HG02938 (cell line): ENCODE measurements at regions not wholly inside any gene's neighbourhood (a gene's known extent, or its start where the extent isn't known, plus 50 kb on each side); places are given as distances from the start of the nearest gene placed in this dataset.
"Not testable (repeated sequence)": the region's sequence is repeated elsewhere in the genome, so short reads cannot be mapped to it uniquely, and the experiment has no call there.

ENCODE experiments used
- ATAC-seq: cut with Tn5 transposase; IDR thresholded peaks from one replicate; pipeline ENCODE4 v1.9.1; 2021; ENCODE audit warnings: mild to moderate bottlenecking, moderate library complexity; ENCODE audit not compliant: unreplicated experiment

DNA sequence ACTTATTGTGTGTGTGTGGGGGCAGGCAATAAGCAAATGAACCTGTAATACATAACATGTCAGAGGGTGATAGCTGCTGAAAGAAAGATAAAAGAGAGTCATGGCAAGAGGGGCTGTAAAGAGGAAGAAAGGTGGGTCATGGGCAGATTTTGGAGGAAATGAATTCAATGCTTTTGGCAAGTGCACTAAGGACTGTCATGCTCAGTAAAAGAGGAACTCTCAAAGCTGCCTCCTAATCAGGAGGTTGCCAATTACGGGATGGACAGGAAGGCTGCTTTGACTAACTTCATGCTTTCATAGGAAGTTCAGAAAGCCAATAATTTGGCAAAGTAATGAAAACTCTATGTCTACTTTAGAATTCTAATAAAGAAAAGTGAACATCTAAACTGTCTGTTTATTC lies 401.2 kb downstream of the SH2D4B start:
- no peak for ATAC-seq

DNA sequence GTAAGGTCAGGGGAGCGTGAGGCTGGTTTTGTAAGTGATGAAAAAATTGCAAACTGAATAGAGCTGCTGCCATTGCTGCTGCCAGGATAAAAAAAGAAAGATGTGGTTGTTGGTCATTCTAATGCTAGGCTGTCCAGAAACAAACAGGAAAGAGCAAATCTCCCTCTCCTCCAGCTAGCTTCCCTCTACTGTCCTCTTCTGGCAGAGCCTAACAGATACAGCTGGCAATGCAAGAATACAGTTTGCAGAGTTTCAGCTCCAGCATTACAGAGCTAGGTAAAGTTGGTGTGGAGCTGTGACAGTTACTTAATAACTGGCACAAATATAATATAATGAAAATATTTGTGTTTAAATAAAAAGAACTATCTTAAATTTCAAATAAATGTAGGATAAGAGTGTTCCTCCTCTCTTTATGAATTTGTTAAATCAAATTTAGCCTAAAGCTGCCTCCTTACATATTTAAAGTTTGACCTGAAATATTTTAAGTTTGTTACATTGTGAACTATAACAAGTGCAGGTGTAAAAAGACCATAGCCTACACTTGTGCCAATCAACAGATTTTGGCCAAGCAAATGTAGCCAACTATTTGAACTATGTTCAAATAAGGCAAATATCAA lies 407.7 kb downstream of the SH2D4B start:
- peak; percentile 75 for ATAC-seq

DNA sequence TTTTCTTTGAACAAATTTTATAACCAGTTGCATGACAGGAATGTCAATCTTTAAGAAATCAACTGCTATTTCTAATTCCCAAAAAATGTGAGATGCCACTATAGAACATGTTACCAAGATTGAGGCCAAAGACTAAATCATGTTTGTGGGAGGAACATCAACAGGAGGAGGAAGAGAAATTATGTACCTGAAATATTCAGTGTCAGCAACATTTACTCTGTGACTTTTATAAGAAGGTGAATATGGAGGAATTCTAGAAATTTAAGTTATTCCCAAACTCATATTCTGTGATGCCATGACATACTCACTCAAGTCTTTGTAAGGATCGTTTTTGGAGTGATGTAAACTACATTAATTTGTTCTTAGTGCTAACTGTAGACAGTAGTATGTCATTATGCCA lies 408.4 kb downstream of the SH2D4B start:
- ATAC-seq: no peak

DNA sequence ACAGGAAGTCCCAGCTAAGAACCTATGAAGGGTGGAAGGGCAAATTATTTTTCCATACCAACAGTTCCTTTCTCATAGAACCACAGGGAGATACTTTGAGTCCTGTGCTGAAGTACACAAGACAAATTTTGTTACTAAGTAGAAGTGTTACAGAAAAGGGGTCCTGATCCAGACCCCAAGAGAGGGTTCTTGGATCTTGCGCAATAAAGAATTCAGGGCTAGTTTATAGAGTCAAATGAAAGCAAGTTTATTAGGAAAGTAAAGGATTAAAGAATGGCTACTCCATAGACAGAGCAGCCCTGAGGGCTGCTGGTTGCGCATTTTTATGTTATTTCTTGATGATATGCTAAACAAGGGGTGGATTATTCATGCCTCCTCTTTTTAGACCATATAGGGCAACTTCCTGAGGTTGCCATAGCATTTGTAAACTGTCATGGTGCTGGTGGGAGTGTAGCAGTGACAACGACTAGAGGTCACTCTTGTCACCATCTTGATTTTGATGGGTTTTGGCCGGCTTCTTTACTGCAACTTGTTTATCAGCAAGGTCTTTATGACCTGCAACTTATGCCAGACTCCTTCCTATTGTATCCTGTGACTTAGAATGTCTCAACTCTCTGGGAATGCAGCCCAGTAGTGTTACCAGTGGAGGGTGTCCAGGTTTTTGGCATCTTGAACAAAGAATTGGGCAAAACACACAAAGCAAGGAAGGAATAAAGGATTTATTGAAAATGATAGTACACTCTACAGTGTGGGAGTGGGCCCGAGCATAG lies 409.4 kb downstream of the SH2D4B start:
- no peak for ATAC-seq

DNA sequence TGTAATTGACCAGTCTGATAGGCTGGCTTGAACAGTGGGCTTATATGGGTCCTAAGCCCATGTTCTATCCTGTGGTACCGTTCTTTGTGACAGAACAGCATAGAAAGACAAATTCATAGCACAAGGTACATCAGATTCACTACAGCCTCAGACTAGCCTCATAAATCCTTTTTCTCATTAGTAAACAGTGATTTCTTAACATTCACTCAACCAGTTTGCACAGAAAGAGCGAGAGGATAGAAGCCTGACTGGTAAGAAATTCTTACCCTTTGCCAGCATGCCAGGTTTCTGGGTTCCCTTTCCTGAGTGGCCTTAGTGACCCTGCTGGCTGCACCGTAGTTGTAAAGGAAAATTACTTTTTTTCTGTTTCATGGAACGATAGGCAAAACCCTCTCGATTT lies 412.1 kb downstream of the SH2D4B start:
- ATAC-seq: no peak

DNA sequence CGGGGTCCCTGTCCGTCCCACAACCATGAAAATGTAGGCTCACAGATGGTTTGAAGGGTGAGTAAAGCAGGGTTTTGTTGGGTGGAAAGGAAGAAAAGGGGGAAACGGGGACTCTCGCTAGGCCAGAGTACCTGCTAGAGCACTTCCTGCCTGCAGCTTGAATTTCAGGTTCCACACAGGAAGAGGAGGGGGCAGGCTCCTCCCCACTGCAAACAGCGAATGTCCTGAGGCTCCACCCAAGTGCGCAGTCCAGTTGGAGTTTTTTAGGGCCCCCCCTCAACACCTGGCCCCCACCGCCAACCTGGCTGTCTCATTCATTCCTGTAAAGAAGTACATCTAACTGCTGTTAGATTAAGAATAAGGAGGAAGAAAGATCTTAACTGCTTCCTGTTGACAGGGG lies 414.7 kb downstream of the SH2D4B start:
- ATAC-seq: no peak

DNA sequence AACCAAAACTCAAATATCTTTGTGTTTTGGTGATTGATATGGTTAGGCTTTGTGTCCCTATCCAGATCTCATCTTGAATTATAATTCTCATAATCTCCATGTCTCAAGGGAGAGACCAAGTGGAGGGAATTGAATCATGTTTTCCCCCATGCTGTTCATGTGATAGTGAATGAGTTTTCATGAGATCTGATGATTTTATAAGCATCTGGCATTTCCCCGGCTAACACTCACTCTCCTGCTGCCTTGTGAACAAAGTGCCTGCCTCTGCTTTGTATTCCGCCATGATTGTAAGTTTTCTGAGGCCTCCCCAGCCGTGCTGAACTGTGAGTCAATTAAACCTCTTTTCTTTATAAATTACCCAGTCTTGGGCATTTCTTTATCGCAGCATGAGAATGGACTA lies 419.5 kb downstream of the SH2D4B start:
- ATAC-seq: no peak

DNA sequence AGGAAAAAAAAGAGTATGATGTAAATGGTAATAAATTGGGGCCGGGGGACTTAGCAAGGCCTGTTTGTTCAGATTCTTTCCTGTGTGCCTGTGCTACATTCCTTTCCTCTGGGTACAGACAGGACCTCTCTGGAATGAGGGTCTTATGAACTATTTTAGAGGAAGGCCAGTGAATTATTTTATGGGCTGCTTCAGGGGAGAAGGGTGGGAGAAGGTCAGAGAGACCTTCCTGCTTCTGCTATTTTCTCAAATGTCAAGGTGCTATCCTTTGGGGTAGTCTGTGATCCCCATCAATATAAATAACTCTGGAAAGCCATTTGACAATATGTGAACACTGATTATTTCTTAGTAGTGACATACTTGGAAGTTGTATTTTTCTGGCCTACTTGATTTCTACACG lies 426.5 kb downstream of the SH2D4B start:
- ATAC-seq: no peak

DNA sequence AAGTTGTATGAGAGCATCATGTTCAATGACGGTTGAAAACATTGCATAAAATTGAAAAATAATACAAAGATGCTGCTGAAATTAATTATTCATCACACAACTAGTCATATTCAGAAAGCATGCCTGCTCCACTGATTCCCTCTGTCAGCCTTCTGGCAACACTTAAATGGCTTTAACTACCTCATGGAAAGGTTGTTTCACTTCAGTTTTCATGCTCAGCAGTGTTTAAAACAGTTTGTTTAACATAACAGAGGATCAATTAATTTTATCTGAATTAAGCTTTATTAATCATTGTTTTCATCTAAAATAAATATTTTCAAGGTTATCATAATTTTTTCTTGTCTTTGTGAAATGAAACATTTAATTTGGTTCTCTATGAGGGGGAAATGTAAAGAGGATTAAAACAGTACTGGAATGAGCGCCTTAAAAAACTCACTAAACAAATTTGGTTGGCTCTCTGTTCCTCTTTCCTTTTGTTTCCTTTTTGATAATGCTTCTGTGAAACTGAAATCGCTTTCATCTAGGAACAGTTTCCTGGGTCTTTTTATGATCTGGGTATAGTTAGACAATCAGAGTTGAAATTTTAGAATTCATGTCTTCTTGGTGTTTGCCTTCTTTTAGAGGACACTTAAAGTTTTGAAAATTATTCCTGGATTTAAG lies 427.4 kb downstream of the SH2D4B start:
- ATAC-seq: peak; percentile 54

DNA sequence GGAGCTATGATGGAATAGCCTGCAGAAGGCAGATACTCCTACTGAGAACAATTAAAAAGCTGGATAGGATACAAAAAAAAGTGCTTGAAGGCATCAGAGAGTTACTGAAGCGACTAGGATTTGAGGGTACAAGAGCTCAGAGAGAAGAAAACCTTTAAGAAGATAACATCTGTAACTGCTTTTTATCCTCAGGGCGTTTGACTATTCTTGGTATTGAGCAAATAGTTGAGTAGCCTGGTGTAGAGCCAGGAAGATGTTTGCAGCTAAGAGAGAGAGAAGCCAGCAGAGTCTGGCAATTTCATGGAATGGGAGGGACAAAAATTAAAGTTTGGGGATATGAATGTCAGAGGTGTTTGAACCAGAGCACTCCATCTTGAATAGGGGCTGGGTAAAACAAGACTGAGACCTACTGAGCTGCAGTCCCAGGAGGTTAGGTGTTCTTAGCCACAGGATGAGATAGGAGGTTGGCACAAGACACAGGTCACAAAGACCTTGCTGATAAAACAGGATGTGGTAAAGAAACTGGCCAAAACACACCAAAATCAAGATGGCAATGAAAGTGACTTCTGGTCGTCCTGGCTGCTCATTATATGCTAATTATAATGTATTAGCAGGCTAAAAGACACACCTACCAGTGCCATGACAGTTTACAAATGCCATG lies 428.8 kb downstream of the SH2D4B start:
- ATAC-seq: no peak

DNA sequence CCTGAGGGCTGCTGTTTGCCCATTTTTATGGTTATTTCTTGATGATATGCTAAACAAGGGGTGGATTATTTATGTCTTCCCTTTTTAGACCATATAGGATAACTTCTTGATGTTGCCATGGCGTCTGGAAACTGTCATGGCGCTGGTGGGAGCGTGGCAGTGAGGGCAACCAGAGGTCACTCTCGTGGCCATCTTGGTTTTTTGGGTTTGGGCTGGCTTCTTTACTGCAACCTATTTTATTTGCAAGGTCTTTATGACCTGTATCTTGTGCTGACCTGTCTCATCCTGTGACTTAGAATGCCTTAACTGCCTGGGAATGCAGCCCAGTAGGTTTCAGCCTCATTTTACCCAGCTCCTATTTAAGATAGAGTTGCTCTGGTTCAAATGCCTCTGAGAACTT lies 429.7 kb downstream of the SH2D4B start:
- ATAC-seq: not testable (repeated sequence)

DNA sequence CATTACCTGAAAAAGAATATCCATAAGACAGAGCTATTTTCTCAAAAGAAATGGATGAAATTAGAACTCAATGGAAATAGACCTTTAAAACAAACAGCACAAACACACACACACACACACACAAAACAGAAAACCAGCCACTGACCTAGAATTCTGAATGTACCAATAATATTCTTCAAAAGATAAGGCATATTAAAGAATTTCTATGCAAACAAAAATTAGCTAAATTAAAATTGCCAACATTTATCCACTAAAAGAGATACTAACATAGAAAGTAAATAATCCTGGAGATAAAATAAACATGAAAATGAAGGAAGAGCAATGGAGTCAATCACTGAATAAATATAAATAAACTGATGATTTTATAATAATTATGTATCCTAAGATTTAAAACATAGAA lies 431.2 kb downstream of the SH2D4B start:
- no peak for ATAC-seq

DNA sequence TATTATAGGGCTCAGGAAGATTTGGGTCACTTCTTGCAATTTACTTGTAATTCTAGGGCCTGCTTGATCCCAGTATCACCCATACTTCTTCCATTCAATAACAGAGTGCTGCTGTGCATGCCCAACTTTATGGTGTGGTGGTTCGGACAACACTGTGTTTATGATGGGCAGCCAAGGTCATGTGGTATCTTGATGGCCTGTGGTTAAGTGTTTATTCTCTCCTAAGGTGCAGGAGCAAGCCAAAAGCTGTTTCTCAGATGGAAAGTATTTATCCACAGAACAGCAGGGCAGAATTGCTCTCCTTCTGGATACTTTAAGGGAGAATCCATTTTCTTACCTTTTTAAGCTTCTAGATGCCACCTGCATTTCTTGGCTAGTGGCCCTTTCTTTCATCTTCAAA lies 433.8 kb downstream of the SH2D4B start:
- ATAC-seq: no peak

DNA sequence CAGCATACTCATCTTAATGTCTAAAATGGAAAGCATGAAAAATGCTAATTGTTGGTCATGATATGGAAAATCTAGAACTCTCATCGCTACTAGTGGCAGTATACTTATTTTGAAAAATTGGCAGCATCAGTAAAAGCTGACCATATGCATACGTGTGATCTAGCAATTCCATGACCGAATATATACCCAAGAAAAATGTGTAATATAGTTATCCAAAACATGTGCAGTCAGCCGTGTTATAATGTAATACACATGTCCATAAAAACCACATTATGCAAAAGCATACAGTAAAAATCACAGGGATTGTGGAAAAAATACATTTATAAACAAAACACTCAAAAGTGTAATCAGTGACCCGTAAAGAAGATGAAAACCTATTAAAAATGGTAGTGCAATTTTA lies 439.0 kb downstream of the SH2D4B start:
- no peak for ATAC-seq

DNA sequence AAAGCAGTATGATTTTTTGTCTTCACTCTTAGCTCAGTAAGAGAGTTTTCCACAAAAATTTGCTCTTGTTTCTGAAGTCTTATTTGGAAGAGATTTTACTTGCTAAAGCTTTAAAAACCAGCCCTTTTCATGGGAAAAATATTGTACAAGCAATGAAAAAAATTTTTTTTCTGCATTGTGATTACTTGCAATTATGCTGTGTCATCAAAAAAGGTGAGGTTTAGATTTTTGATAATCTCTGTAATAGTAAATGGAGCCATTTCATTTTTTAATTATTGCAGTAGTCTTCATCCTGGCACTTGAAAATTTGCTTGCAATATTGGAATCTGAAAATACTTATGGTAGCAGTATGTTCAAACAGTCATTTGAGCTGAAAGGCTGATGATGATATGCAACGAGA lies 447.4 kb downstream of the SH2D4B start:
- ATAC-seq: no peak

DNA sequence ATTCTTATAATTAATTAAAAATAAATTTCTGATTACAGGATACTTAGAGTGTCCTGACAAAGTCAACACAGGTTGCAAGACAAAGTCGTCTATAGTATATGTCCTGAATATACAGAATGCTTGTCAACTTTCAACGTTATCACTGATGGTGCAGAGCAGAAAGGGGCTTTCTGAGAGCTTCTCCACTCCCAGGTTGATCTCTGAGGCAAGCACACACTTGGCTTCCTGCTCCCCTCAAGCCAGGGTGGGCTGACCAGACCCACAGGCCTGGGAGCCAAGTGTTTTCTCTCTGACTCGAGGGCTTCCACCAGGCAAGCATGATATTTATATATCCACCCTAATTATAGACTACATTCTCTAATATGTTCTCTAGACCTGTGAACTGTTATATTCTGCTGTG lies 448.9 kb downstream of the SH2D4B start:
- ATAC-seq: no peak

DNA sequence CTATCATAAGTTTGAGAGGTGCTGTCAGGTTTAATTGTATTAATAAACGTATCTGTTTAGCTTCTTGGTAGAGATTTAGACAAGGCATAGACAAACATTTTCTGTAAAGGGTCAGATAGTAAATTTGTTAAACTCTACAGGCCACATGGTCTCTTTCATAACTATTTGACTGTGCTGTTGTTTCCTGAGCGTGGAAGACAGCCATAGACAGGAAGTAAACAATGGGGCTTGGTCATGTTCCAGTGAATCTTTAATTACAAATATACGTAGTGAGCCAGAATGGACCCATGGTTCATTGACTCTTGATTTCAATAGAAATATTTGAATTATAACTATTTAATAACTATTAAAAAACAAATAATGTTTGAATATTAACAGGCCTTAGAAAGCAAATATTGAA lies 451.1 kb downstream of the SH2D4B start:
- peak; percentile 62 for ATAC-seq

DNA sequence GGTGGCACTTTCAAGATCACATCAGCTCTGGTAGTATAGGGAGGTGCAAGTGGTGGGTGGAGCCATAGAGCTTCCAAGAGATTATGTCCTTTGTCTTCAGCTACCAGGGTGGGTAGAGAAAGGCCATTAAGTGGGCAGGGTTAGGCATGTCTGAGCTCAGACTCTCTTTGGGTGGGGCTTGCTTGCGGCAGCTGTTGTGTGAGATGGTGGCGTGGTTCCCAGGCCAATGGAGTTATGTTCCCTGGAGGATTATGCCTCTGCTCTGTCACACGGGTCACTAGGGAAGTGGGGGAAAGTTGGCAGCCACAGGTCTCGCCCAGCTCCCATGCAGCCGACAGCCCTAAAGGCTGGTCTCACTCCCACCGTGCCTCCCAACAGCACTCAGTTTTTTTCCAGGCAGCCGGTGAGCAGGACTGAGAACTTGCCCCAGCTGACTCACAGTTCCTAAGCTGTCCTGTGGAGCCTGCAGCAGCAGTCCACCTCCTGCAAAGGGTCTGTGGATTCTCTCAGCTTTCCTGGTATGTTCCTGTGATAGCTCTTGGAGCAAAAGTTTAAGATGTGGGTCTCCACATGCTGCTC lies 459.0 kb downstream of the SH2D4B start:
- ATAC-seq: no peak

DNA sequence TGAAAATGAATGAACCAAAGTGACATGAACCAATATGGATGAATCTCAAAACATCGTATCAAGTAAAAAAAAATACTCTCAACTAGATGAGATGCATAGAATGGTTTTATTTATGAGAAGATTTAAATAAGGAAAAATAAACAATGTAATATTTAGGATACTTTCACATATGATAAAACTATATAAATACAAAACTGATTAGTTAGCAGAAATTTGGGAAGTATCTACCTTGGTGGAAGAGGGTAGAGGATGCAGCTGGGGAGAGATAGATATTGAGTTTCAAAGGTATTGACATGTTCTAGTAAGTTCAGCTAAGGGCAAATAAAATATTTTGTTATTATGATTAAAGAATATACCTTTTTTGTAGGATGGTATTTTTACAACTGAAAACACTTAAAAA lies 463.1 kb downstream of the SH2D4B start:
- no peak for ATAC-seq

DNA sequence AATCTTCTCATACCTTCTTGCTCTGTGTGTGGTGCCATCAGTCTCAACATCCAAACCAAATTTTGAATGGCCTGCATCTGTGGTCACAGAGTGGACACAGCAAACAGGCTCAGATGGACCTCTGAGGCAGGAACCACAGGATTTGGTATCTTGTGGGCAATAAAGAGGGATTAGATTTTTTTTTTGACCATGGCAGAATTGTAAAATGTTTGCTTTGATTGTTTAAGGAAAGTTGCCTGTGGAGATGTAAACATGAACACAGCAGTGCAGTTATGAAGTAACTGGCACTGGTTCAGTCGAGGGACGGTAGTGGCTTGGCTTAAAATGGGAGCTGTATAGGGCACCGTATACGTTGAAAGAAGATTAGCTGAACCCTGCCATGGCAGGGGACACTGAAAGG lies 464.7 kb downstream of the SH2D4B start:
- ATAC-seq: no peak

DNA sequence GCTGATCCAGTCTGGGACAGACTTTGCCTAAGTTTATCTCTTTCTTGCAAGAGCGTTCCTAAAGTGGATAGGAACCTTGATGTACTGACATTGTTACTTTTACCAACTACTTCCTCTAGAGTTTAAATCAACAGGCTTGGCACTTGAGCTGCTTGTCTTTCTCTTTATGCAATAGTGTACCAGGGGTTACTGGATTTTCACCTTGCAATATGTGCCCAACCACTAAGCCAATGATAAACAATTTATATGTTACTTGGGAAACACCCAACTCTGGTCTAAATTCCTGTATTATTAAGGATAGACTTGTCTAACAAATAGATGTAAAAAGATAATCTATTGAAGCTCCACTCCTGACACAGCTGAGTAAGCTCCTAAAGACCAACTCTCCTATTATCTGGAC lies 470.2 kb downstream of the SH2D4B start:
- no peak for ATAC-seq
